Ecto neural progenitor cell (in vitro differentiated cells): ENCODE measurements at regions not wholly inside any gene's neighbourhood (a gene's known extent, or its start where the extent isn't known, plus 50 kb on each side); places are given as distances from the start of the nearest gene placed in this dataset.
"Not testable (repeated sequence)": the region's sequence is repeated elsewhere in the genome, so short reads cannot be mapped to it uniquely, and the experiment has no call there.

ENCODE experiments used
- DNase-seq: peaks from one replicate; pipeline ENCODE4 v3.0.0-alpha.2; 2018; ENCODE audit warnings: low spot score

DNA sequence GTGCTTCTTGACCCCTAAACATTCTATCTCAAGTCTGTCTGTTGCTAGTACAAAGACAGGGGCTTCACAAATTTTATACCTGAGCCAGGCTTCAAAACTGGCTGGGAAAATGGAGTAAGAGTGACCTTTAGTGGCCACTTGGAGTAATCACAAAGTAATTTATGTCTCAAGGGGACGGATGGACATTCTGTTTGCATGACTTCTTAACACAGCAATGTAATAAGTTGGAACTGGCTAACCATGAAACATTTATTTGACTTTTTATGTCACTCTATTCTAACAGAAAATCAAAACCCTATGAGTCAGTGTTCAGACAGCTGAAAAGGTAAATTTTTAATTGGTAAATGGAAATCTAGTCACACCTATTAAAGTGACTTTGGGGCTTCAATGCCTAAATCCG, 600.6 kb downstream of the ANKRD50 start:
- no peak for DNase-seq

DNA sequence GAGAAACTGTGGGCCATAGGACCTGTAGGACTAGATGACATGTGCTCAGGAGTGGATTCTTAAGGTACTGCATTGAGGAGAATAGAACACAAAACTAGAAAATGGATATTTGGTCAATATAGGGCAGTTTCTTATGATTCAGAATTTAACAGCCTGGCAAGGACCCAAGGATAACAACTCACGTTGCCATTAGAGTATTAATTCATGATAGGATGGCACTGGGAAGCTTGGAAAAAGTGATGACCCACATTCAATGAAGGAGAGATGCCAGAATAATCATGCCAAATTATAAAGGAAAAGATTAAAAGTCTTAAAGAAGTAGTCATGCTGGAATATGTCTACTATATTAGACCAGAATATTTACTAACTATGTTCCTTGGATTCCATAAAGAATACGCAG, 594.5 kb downstream of the ANKRD50 start:
- no peak for DNase-seq

DNA sequence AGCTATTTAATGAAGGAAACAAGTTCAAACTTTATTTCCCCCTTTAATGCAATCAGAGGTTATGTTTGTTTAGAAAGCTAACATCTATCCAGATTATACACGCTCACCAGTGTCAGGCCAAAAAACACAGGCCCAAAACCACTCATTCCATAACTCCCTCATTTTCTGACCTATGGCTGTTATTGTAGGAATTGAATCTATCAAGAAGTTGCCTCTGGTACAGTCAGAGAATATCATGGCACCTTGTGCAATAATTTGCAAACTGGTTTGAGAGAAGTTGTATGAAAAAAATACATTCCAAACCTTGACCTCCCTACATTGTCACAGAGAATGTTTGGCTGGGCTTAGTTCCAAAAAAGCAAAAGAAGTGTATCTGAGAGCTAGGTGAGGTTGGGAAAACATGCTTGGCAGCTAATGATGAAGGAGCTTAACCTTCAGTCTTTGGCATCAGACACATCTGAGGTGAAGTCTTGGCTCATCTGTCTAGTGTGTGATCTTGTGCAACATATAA, 591.0 kb downstream of the ANKRD50 start:
- DNase-seq = no peak

DNA sequence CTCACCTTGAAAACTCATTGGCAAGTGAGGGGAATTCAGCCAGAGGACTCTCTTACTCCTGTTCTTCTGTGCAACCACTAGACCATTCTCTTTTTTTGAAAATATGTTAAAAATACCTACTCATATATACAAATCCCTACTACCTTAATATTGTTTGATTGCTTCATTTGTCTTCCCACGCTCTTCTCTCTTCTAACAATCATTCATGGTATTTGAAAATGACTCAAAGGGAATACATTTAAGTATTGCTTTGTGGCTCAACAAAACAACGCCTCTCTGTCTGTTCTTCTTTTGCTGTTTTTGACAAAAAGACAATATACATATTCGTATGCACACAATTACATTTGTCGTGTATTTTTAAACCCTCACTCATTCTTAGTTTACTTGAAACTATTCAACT, 589.4 kb downstream of the ANKRD50 start:
- no peak for DNase-seq

DNA sequence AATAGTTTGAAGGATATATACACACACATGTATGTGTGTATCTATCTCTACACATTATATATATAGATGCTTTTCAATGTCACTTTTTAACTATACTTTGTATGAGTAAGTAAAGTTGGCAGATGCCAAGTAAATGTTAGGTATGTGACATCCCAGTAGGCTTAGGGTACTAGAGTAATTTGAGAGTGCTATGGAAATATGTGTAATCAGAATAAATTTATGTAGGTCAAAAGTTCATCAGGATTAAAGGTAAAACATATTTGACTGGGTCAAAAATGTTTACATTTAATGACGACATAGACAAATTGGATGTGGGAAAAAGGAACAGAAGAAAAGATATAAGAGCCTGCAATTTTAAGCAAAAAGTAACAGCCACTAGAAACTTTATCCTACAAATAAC, 588.8 kb downstream of the ANKRD50 start:
- no peak for DNase-seq

DNA sequence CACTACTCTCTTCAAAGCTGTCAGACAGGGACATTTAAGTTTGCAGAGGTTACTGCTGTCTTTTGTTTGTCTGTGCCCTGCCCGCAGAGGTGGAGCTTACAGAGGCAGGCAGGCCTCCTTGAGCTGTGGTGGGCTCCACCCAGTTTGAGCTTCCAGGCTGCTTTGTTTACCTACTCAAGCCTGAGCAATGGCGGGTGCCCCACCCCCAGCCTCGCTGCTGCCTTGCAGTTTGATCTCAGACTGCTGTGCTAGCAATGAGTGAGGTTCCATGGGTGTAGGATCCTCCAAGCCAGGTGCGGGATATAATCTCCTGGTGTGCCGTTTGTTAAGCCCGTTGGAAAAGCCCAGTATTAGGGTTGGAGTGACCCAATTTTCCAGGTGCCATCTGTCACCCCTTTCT, 581.2 kb downstream of the ANKRD50 start:
- not testable (repeated sequence) for DNase-seq

DNA sequence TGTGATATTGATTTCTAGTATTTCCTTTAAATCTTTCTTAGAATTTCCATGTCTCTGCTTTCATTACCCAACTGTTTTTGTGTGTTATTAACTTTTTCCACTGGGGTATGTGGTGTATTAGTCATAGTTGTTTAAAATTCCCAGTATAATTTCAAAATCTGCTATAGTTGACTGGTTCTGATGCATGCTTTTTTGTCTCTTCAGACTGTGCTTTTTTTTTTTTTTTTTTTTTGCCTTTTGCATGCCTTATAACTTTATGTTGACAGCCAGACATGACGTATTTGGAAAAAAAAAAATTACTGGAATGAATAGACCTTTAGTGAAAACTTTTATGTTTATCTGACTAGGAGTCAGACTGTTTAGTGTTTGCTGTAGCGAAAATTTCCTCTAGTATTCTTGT, 580.4 kb downstream of the ANKRD50 start:
- DNase-seq = no peak

DNA sequence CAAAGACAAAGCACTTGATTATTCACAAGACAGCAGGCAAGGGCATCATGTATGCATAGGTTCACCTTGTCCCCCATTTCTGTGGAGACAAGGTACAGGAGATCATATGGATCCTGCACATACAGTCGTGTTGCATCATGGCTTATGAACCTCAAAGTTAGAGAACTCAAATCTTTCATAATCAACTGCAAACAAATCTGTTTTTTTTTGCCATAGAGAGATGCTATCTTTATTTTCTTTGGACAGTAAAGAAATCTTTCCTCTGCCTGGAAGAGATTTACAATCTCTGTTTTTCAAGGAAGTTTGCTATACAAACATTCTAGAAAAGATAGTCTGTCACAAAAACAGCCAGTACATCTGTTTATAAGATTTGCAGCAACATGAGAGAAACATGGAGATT, 578.8 kb downstream of the ANKRD50 start:
- DNase-seq = no peak

DNA sequence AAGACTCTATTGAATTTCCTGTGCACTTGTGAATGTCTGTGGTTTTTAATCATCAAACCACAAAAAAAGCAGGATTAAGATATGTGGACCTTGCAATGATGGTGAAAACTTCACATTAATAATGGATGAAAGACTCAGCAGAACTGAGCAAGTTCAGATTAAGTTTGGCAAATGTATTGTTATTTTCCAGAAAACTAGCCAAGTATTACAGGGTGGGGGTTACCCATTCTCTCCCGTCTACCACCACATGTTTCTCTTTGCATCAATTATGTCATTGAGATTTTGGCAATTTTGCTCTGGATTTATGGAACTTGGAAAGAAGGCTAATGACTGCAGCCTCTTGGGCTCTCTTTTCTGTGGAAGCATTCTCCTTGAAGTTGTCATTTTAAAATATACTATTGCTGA, 577.1 kb downstream of the ANKRD50 start:
- no peak for DNase-seq

DNA sequence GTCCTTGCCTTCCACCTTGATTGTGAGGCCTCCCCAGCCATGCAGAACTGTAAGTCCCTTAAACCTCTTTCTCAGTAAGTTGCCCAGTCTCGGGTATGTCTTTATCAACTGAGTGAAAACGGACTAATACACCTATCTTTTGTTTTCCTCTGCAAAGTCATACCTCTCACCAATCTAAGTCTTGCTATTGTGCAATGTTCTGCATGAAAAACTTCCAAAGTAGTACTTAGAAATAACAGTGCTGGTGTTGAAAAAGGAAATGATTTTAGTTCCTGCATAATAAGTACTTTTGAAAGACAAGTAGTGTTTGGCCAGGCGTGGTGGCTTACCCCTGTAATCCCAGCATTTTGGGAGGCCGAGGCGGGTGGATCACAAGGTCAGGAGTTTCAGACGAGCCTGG, 573.5 kb downstream of the ANKRD50 start:
- no peak for DNase-seq

DNA sequence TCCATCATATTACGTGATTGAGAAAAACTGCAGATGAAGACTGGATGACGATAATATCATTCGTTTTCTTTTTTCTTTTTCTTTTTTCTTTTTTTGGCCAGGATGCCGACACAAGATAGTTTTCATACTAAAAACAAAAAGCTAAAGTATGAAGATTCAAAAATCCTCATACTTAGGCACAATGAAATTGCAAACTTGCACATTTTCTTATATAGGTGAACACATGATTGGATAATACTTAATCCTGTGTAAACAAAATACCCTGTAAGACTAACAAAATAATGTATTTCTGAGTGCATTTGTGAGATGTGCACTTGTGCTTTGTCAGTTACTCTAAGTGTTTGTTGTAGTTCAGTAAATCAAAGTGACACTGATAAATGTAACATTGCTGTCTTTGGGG, 568.9 kb downstream of the ANKRD50 start:
- no peak for DNase-seq

DNA sequence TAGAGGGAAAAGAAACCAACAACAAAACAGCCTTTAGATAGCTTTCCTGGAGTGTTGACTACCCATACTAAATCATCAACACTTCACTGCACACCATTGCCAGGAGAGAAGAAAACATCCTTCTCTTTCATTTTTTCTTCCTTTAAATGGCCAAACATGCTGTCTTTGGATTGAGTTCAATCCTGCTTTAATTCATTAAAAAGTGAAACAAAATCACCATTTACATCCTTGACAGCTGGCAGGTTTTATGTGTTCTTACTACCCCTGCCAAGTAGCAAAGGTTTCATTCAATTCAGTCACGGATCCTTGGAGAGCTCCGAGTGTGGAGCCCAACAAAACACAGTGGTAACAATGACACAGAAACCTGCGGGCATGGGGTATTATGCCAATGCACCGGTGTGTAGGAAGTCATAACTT, 568.3 kb downstream of the ANKRD50 start:
- no peak for DNase-seq

DNA sequence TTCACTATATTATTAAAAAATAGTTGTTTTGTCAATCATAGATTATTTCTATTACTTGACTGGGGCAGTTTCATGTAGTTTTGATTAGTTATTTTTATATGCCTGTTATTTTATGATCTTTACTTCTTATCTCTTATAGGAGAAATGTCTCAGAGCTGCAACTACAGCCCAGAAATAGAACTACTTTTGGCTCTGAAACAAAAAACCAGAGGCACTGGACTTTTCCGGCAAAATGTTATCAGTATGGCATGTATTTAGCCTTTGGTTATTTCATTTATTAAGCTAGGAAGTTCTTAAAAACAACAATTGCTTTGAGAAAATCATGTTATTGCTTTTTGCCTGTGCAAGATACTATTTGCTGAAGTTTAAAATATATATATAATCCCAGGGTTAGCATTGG, 566.5 kb downstream of the ANKRD50 start:
- no peak for DNase-seq

DNA sequence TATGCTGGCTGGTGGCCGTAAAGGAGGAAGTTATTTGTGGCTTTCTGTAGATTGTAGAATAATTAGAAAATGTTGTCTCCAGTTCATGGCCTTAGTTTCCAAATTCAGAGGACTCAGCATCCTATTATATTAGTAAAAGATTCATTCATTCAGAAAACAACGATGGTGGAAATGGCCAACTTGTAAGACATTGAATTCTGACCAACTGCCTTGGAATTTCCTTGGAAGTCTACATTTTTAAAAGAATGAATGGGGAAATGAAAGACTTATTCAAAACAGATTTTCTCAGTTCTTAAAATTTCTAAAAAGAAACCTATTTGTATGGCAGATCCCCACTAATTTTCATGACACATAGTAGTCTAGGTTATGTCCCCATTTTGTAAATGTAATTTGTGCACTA, 561.5 kb downstream of the ANKRD50 start:
- no peak for DNase-seq

DNA sequence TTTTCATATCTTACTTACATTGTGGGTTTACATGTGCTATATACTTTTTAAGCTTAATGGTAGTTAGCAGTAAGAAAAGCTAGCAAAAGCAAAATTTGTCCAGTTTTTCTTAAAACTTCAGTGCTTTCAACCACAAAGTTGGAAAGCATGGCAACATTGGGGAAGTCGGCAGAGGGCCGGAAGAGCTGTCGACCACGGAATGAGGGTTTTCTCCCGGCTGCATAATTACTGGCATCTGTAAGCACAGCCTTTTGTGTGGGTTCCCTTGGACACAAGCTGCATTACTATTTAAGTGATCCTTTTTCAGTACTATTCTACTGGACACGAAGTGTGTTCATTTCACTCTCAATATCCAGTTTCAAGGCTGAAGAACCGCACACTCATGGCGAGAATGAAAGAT, 560.4 kb downstream of the ANKRD50 start:
- no peak for DNase-seq

DNA sequence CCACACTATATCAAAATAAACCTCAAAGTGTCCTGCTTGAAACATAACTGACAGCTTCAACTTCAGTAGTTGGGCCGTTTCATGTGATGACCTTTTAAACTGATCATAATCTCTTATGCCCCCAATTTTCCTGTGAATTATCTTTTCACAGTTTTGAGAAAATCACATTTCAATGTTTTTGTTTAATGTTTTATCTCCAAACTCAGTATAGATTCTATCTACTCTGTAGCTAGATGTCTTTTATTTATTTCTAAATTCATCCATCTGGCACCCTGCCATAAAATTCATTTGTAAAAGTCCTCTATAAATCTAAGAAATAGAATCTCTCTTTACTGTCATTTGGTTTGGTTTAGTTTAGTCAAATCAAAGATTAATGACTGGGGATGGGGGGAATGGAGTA, 557.3 kb downstream of the ANKRD50 start:
- no peak for DNase-seq

DNA sequence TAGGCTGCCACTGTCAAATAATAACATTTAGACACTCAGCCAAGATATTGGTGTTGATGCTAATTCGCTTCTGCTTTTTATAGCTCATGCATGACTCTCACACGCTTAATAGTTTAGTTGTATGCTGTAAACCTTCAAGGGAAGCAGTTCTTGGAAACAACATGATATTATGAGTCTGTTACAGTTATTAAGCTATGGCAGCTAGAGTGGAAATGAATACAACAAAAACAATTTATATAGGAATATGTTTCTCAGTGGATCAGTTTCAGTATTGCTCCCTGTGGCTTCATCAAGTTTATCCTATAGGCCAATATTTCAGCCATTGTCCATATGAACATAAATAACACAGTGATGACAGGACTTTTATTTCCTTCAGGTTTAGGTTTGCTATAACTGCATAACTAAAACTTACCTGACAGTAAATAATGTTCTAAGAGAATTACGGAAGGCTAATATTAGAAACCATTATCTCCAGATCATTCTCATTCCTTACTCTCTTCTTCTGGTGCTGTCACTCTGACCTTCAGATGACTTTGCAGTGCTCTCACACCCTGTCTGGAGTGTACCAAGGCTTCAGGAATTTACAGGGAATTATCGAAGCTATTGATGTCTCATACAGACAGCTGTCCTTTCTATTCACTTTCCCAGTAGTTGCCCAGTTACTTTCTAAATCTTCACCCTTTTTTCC, 555.0 kb downstream of the ANKRD50 start:
- DNase-seq = no peak

DNA sequence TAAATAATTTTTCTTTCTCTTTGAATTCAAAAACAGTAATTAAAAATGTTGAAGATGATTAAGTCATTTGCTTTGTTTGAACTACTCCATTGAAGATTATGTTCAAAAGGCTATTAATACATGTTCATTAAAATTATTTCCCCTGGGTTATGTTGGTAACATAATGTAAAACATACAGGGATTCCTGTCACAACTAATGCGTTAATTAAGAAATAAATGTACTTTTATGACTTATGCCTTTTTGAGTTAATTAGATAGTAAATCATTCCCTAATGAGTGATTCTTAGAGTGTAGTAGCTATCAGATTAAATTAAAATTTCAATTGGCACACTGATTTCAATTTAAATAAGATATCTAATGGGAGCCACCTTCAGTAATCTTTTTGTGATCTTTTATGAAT, 549.1 kb downstream of the ANKRD50 start:
- no peak for DNase-seq

DNA sequence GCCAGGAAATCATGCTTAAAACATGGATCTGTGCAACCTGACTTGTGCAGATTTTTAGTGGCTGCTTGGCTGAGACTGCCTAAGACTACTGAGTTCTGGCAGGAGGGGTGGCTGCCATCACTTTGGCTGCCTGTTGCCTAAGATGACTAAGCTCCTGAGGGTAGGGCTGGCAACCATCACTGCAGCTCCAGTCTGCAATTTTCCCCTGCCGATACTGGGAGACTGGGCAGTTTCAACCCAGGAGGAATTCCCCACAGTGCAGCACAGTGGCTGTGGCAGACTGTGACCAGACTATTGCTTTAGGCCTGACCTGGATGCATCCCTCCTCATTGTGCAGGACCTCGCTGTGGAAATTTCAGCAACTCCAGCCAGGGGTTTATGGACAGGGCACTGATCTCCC, 544.9 kb downstream of the ANKRD50 start:
- no peak for DNase-seq

DNA sequence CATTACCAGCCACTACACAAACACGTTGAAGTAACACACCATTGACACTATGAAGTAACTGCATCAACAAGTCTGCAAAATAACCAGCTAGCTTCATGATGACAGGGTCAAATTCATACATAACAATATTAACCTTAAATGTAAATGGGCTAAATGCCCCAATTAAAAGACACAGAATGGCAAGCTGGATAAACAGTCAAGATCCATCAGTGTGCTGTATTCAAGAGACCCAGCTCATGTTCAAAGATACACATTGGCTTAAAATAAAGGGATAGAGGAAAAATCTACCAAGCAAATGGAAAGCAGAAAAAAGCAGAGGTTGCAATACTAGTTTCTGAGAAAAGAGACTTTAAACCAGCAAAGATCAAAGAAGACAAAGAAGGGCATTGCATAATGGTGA, 543.0 kb downstream of the ANKRD50 start:
- not testable (repeated sequence) for DNase-seq

DNA sequence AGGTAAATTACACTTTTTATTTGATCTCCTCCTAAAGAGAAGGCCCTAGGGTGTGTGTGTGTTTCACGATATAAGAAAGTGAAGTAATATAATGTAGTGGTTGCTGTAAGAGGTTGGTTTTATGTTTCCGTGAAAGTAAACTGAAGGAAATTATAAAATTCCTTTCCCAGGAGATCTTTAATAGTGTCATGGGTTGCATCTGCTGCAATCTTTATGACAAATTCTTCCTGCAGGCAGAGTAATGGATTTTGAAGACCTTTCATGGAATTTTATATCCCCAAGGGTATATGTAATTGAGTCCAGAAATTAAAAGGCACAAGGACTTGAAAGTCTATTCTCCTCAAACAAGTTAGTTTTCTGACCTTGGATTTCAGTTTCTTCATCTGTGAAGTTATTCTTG, 538.6 kb downstream of the ANKRD50 start:
- DNase-seq = no peak

DNA sequence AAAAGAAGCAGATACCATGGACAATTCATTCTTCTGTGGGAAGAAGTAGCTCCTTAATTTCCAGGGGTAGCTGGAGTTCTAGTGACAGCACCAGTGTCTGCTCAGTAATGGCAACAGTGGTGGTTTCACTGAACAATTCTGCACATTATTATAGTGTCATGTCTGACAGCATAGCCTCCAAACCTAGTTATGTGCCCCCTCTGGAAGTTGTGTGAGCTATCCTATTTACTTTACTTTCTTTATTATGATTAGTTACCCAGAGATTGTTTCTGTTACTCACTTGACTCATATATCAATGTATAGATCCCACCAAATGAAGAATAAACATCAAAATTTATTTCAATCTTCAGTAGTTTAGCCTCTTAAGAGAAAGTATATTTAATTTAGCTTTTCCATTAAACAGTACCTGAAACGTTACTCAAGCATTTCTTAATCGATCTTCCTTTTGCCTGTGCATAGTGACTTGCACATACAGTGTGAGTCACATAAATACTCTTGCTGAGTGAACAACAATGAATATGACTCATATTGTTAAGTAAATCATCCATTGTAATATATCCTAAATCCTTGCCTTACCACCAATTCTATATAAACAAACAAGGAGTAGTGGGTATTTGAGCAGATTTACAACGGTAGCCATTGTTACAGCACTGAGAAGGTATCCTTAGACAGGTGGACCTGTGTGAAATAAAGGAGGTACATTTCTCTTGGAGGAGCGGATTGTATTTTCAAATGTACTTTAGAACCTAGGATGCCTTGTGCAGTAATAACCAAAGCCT, 534.7 kb downstream of the ANKRD50 start:
- DNase-seq = no peak

DNA sequence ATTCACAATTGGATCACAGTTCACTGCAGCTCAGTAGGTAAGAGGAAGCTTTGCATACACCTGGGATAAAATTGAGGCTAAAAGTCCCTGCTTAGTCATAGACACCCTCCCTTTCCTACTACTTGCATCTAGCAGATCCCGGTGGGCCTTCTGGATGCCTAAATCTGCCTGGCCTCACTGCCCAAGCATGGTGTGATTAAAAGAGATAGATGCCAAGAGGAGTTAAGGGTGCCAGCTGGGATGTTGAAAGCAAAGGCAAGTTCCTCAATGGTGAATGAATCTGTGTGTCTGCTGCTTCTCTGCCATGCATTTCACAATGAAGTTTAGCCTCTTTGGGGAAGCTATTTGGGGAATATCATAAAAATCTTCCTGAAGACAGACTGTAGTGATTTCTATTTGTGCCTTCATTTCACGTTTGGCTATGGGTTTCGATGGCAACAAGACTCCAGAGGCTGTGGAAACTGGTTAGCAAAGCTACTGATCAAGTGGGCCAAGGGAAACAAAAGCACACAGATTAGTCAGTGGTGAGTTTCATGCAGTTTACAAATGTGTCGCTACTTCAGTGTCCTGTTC, 534.0 kb downstream of the ANKRD50 start:
- DNase-seq = no peak
